Immature natural killer cell (primary cell): ENCODE measurements at regions not wholly inside any gene's neighbourhood (a gene's known extent, or its start where the extent isn't known, plus 50 kb on each side); places are given as distances from the start of the nearest gene placed in this dataset.

Experiments
- DNase-seq, 3 donors: peaks; one replicate each; pipeline ENCODE4 v3.0.0; 2022; ENCODE audit warnings: mixed read lengths in 1 of 3
- H3K27ac Mint-ChIP-seq, 6 donors: one replicate each; pipeline ENCODE4 v1.8.0; 2020; ENCODE audit warnings: mixed read lengths in 6 of 6, mild to moderate bottlenecking in 5 of 6, inconsistent platforms in 4 of 6, moderate library complexity in 3 of 6
- H3K27me3 Mint-ChIP-seq, 3 donors: one replicate each; pipeline ENCODE4 v1.8.0; 2020 to 2021; ENCODE audit warnings: low read depth in 3 of 3, mild to moderate bottlenecking in 3 of 3, mixed read lengths in 3 of 3, moderate library complexity in 3 of 3, inconsistent platforms in 1 of 3
- H3K36me3 Mint-ChIP-seq, 3 donors: one replicate each; pipeline ENCODE4 v1.8.0; 2020; ENCODE audit warnings: mixed read lengths in 3 of 3, inconsistent platforms in 2 of 3, mild to moderate bottlenecking in 2 of 3
- H3K4me1 Mint-ChIP-seq, 2 donors: one replicate each; pipeline ENCODE4 v1.8.0; 2020; ENCODE audit warnings: inconsistent platforms in 2 of 2, mild to moderate bottlenecking in 2 of 2, mixed read lengths in 2 of 2, moderate library complexity in 1 of 2
- H3K4me3 Mint-ChIP-seq, 5 donors: one replicate each; pipeline ENCODE4 v1.8.0; 2020; ENCODE audit warnings: mild to moderate bottlenecking in 5 of 5, mixed read lengths in 5 of 5, inconsistent platforms in 3 of 5, moderate library complexity in 3 of 5
- H3K9me3 Mint-ChIP-seq, 6 donors: one replicate each; pipeline ENCODE4 v1.8.0; 2020; ENCODE audit warnings: mild to moderate bottlenecking in 6 of 6, mixed read lengths in 6 of 6, inconsistent platforms in 4 of 6, moderate library complexity in 3 of 6

GRCh38 chr20:22768266-22769178, 184.2 kb upstream of the FOXA2 start:
- Mint-ChIP-seq H3K4me3 (no peak overlapping the region), H3K36me3 (no peaks in the 10 kb centered on the region), H3K27ac (no peak overlapping the region), H3K4me1 (no peaks in the 10 kb centered on the region), H3K9me3 (peaks cover 0 to 1% (median 0%) of the 10 kb centered on the region in 6 donors), H3K27me3 (peaks cover 2 to 6% (median 4%) of the 10 kb centered on the region in 3 donors)
- DNase-seq: no peak

DNA sequence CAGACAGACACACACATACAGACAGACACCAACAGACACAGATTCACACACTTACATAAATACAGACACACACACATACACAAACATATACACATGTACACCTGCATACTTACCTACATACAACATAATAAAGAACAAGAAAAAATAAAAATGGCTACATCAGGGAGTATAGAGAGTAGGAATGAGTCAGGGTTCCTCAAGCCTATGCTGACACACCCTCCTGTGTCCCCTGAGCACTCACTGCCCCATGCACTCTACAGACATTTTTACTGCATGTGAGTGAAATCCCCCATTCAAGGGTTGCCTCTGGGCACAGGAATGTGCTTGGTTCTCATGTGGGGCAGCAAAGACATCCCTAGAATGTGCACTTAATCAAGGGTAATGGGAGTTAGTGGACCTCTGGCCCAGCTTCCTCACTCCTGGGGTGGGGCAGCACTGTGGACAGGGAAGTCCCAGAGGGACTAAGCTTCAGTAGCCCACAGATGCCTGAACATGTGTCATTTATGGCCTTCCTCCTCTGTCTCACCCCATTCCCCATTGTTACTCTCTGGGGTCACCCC, 185.9 kb upstream of the FOXA2 start:
- no peaks in the 10 kb centered on the region for H3K4me1 Mint-ChIP-seq
- H3K9me3 Mint-ChIP-seq: no peaks in the 10 kb centered on the region
- peaks cover 0 to 4% (median 3%) of the 10 kb centered on the region in 3 donors for H3K27me3 Mint-ChIP-seq
- DNase-seq: no peak
- H3K27ac Mint-ChIP-seq: no peak overlapping the region
- H3K36me3 Mint-ChIP-seq: no peaks in the 10 kb centered on the region
- H3K4me3 Mint-ChIP-seq: no peak overlapping the region

DNA sequence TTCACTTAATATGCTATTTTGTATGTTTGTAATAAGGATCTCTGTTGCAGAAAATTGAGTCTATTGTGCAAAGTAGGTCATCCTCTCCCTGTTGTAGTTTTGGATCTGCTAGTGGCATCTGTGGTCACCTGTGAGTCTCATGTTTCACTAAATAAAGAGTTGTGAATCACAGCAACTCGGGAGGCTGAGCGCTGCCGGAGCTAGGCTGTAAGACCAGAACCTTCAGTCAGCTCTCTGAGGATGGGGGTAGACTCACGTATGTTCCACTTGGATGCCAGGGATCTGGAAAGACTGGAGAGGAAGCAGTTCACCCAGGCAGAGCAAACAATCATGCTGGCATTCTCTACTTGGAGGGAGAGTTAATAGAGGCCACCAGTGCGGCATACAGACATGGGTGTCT, 187.3 kb upstream of the FOXA2 start:
- Mint-ChIP-seq H3K36me3 (no peaks in the 10 kb centered on the region), H3K27ac (no peak overlapping the region), H3K9me3 (no peaks in the 10 kb centered on the region), H3K27me3 (peaks cover 0 to 3% (median 3%) of the 10 kb centered on the region in 3 donors), H3K4me1 (no peaks in the 10 kb centered on the region), H3K4me3 (no peak overlapping the region)
- DNase-seq: no peak

DNA sequence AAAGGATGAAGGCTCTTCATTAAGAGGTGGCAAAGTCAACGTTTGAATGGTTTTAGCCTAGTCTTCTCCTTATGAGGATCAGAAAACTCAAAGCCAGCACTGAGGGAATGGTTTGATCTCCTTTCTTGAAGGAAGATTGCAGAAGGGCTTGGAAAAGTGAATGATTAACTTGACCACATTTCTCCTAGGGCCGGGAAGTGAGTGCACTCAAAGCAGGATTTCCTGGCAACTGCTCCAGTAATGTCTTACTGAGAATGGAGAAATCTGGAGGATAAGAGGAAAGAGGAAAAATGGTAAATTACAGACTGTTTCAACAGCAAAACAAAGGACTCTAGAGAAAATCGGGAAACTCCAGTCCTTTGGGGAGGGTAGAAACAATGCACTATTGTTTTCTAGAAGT, 189.0 kb upstream of the FOXA2 start:
- no peaks in the 10 kb centered on the region for H3K36me3 Mint-ChIP-seq
- H3K27ac Mint-ChIP-seq: no peak overlapping the region
- no peaks in the 10 kb centered on the region for H3K9me3 Mint-ChIP-seq
- no peak overlapping the region for H3K4me3 Mint-ChIP-seq
- no peaks in the 10 kb centered on the region for H3K4me1 Mint-ChIP-seq
- DNase-seq: no peak
- peaks cover 0 to 3% (median 3%) of the 10 kb centered on the region in 3 donors for H3K27me3 Mint-ChIP-seq

DNA sequence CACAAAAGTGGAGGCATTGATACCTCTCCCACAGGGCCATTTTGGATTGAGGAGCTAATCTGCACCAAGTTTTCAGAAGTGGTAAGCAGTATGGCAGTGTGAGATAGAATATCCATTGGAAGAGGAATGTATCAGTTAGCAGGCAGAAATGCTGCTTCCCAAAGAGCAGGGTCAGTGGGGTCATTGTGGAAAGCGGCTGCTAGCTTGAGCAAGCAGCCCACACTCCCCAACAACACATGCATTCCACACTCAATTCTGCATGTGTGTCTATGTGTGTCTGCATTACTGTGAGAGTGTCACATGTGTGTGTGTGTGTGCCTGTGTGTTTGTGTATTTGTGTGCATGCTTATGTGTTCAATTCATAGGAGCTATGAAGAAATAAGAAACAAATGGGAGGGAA, 190.9 kb upstream of the FOXA2 start:
- H3K27me3 Mint-ChIP-seq: peaks cover 0 to 8% (median 3%) of the 10 kb centered on the region in 3 donors
- H3K4me3 Mint-ChIP-seq: no peak overlapping the region
- DNase-seq: no peak
- H3K27ac Mint-ChIP-seq: no peak overlapping the region
- no peaks in the 10 kb centered on the region for H3K36me3 Mint-ChIP-seq
- H3K4me1 Mint-ChIP-seq: no peaks in the 10 kb centered on the region
- no peaks in the 10 kb centered on the region for H3K9me3 Mint-ChIP-seq

DNA sequence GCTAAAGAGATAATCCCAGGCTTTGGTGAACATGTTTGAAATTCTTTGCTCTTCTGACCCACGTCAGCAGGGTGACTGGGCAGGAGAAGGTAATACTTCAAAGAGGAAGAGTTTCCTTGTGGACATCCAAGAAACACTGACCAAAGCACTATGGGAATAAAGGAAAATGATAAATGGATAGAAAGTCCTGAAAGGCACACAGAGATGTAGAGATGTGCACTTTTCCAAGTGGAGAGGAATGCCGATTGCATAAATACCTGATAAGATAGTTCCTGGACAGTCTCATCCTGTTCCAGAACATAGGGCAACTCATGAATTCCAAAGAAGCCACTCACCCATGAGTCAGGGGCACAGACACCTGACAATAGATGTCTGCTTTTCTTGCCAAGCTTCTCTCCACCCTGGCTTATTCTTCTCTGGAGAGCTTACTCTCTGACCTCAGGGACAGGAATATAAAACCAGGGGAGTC, 191.3 kb upstream of the FOXA2 start:
- Mint-ChIP-seq H3K36me3 (no peaks in the 10 kb centered on the region), H3K27me3 (peaks cover 0 to 11% (median 3%) of the 10 kb centered on the region in 3 donors), H3K27ac (no peak overlapping the region), H3K4me1 (no peaks in the 10 kb centered on the region), H3K9me3 (no peaks in the 10 kb centered on the region), H3K4me3 (no peak overlapping the region)
- DNase-seq: no peak

DNA sequence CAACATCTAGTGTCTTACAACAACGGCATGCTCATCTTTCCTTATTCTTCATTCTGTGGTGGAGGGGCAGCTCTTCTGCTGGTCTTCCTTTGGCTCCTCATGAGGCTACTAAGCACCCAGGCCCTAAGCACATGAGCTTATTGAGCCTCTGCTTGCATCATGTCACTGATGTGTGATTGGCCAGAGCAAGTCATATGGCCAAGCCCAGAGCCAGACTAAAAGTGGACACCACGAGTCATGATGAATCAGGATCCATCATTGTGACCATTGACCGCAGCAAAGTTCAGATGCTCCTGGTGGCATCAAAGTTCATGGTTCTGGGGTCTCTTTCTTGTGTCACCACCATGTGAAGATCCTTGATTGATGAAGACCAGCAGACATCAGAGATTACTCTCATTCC, 192.0 kb upstream of the FOXA2 start:
- Mint-ChIP-seq H3K27me3 (peaks cover 0 to 9% (median 3%) of the 10 kb centered on the region in 3 donors), H3K9me3 (no peaks in the 10 kb centered on the region), H3K4me3 (no peak overlapping the region), H3K4me1 (no peaks in the 10 kb centered on the region), H3K36me3 (no peaks in the 10 kb centered on the region), H3K27ac (no peak overlapping the region)
- no peak for DNase-seq

GRCh38 chr20:22779878-22780277, 195.5 kb upstream of the FOXA2 start:
- H3K27me3 Mint-ChIP-seq: peaks cover 0 to 7% (median 0%) of the 10 kb centered on the region in 3 donors
- no peak overlapping the region for H3K4me3 Mint-ChIP-seq
- no peaks in the 10 kb centered on the region for H3K4me1 Mint-ChIP-seq
- no peaks in the 10 kb centered on the region for H3K36me3 Mint-ChIP-seq
- no peak for DNase-seq
- H3K9me3 Mint-ChIP-seq: peaks cover 0 to 3% (median 0%) of the 10 kb centered on the region in 6 donors
- no peak overlapping the region for H3K27ac Mint-ChIP-seq

GRCh38 chr20:22781869-22782268, 197.5 kb upstream of the FOXA2 start:
- Mint-ChIP-seq H3K4me1 (no peaks in the 10 kb centered on the region), H3K27me3 (peaks cover 0 to 7% (median 0%) of the 10 kb centered on the region in 3 donors), H3K9me3 (peaks cover 0 to 3% (median 0%) of the 10 kb centered on the region in 6 donors), H3K36me3 (no peaks in the 10 kb centered on the region), H3K4me3 (no peak overlapping the region), H3K27ac (no peak overlapping the region)
- DNase-seq: no peak

GRCh38 chr20:22789676-22790075, 205.3 kb upstream of the FOXA2 start:
- H3K36me3 Mint-ChIP-seq: no peaks in the 10 kb centered on the region
- no peaks in the 10 kb centered on the region for H3K9me3 Mint-ChIP-seq
- DNase-seq: no peak
- H3K27ac Mint-ChIP-seq: no peak overlapping the region
- no peaks in the 10 kb centered on the region for H3K4me1 Mint-ChIP-seq
- H3K27me3 Mint-ChIP-seq: peaks cover 1 to 4% (median 2%) of the 10 kb centered on the region in 3 donors
- H3K4me3 Mint-ChIP-seq: peak overlapping the region in 1 of 5 donors; percentile 3

GRCh38 chr20:22791396-22791795, 207.0 kb upstream of the FOXA2 start:
- H3K4me3 Mint-ChIP-seq: no peak overlapping the region
- peaks cover 2 to 4% (median 3%) of the 10 kb centered on the region in 3 donors for H3K27me3 Mint-ChIP-seq
- no peaks in the 10 kb centered on the region for H3K9me3 Mint-ChIP-seq
- DNase-seq: no peak
- no peaks in the 10 kb centered on the region for H3K4me1 Mint-ChIP-seq
- no peaks in the 10 kb centered on the region for H3K36me3 Mint-ChIP-seq
- H3K27ac Mint-ChIP-seq: no peak overlapping the region

GRCh38 chr20:22791877-22792525, 207.6 kb upstream of the FOXA2 start:
- Mint-ChIP-seq H3K4me1 (no peaks in the 10 kb centered on the region), H3K9me3 (no peaks in the 10 kb centered on the region), H3K36me3 (no peaks in the 10 kb centered on the region), H3K4me3 (no peak overlapping the region), H3K27me3 (peaks cover 2 to 4% (median 3%) of the 10 kb centered on the region in 3 donors), H3K27ac (no peak overlapping the region)
- no peak for DNase-seq

DNA sequence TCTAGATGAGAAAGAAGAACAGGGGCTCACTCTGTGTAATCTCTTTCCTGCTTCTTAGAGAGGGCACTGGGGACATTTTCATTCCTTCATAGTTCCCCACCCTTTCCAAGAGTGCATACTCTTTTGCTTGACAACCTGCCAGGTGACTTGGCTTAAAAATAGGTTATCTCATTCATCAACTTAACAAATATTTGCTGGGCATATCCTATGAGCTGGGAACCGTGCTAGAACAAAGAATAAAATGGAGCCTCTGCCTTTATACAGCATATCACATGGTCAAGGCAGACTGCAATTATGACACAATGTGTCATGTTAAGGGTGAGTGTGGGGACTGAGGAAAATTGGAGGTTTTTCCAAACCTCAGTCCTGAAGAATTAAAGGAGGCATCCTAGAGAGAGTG, 209.8 kb upstream of the FOXA2 start:
- H3K27me3 Mint-ChIP-seq: peaks cover 2 to 9% (median 6%) of the 10 kb centered on the region in 3 donors
- no peaks in the 10 kb centered on the region for H3K36me3 Mint-ChIP-seq
- no peaks in the 10 kb centered on the region for H3K4me1 Mint-ChIP-seq
- no peak for DNase-seq
- no peaks in the 10 kb centered on the region for H3K9me3 Mint-ChIP-seq
- no peak overlapping the region for H3K4me3 Mint-ChIP-seq
- no peak overlapping the region for H3K27ac Mint-ChIP-seq

- Mint-ChIP-seq H3K9me3 (no peaks in the 10 kb centered on the region), H3K27ac (no peak overlapping the region), H3K27me3 (peaks cover 0 to 11% (median 9%) of the 10 kb centered on the region in 3 donors), H3K4me3 (no peak overlapping the region), H3K36me3 (no peaks in the 10 kb centered on the region), H3K4me1 (no peaks in the 10 kb centered on the region)
- no peak for DNase-seq
Observed at GRCh38 chr20:22795433-22795832, 211.1 kb upstream of the FOXA2 start.
